A673 (cell line): ENCODE measurements at regions not wholly inside any gene's neighbourhood (a gene's known extent, or its start where the extent isn't known, plus 50 kb on each side); places are given as distances from the start of the nearest gene placed in this dataset.

Experiments
- EZH2 ChIP-seq: fragments of 200-600 bp; sonication (generic); IDR thresholded peaks from 2 replicates; pipeline ENCODE4 v1.6.1; 2017; ENCODE audit warnings: borderline replicate concordance, low read depth, mild to moderate bottlenecking, mixed read lengths, antibody characterized with exemption, low read length; ENCODE audit not compliant: poor library complexity, severe bottlenecking
- TF ChIP-seq, protein P1 (sequence below): fragments of 300-800, 200-600 bp; sonication (generic); conservative IDR thresholded peaks from 2 replicates; pipeline ENCODE4 v1.5.1; 2017; ENCODE audit warnings: low read depth, mild to moderate bottlenecking, antibody characterized with exemption, low read length, moderate library complexity, mixed read lengths

- no peak for TF ChIP-seq EZH2
- TF ChIP-seq, protein P1, sequence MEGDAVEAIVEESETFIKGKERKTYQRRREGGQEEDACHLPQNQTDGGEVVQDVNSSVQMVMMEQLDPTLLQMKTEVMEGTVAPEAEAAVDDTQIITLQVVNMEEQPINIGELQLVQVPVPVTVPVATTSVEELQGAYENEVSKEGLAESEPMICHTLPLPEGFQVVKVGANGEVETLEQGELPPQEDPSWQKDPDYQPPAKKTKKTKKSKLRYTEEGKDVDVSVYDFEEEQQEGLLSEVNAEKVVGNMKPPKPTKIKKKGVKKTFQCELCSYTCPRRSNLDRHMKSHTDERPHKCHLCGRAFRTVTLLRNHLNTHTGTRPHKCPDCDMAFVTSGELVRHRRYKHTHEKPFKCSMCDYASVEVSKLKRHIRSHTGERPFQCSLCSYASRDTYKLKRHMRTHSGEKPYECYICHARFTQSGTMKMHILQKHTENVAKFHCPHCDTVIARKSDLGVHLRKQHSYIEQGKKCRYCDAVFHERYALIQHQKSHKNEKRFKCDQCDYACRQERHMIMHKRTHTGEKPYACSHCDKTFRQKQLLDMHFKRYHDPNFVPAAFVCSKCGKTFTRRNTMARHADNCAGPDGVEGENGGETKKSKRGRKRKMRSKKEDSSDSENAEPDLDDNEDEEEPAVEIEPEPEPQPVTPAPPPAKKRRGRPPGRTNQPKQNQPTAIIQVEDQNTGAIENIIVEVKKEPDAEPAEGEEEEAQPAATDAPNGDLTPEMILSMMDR: no peak
Observed at GRCh38 chr17:34414339-34414738, 51.3 kb upstream of the CCL1 start.
